Lower leg skin (tissue), 3 donors: ENCODE measurements at regions not wholly inside any gene's neighbourhood (a gene's known extent, or its start where the extent isn't known, plus 50 kb on each side); places are given as distances from the start of the nearest gene placed in this dataset.

Experiments
- CTCF ChIP-seq, 3 donors: fragments of 450-650 bp; IDR thresholded peaks; one replicate each; pipeline ENCODE4 v1.5.1; 2016; ENCODE audit warnings: antibody characterized with exemption in 3 of 3, mild to moderate bottlenecking in 3 of 3, moderate library complexity in 2 of 3
- POLR2A ChIP-seq, 2 donors: fragments of 450-650 bp; IDR thresholded peaks; one replicate each; pipeline ENCODE4 v1.6.1; 2016 to 2017; ENCODE audit warnings: antibody characterized with exemption in 2 of 2, mild to moderate bottlenecking in 1 of 2, moderate library complexity in 1 of 2

DNA sequence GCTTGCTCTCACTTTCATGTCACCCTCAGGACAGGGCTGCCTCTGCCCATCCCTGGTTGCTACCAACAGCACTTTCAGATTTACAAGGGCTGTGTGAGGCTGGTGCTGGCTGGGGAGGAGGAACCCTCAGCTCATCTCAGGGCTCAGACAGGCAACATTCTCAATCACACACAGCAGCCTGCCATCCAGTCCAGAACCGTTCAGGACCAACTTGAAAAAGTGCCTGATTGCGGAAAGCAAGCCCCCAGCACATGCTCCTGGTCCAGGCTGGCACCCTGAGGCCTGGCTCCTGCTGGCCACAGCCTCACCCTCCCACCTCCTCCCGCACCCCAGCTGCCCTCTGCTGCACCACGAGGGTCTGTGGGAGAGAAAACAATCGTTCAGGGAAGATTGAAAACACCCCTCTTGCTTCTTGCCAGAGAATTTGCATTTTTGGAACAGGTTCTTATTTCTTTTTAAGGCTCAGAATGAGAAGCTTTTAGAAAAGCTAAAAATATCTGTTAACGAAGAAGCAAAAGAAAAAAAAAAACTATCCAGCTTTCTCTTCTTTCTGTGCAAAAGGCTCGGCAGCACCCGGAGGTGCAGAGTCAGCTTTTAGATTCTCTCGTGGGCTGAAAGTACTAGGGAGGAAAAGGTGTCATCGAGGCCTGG is 403.8 kb upstream of the ID2 start:
- TF ChIP-seq POLR2A (IDR thresholded peaks at IDR 0.05) (no peak), CTCF (IDR thresholded peaks at IDR 0.05) (no peak)
